ENCODE measurements at regions not wholly inside any gene's neighbourhood (a gene's known extent, or its start where the extent isn't known, plus 50 kb on each side); places are given as distances from the start of the nearest gene placed in this dataset.

DNA sequence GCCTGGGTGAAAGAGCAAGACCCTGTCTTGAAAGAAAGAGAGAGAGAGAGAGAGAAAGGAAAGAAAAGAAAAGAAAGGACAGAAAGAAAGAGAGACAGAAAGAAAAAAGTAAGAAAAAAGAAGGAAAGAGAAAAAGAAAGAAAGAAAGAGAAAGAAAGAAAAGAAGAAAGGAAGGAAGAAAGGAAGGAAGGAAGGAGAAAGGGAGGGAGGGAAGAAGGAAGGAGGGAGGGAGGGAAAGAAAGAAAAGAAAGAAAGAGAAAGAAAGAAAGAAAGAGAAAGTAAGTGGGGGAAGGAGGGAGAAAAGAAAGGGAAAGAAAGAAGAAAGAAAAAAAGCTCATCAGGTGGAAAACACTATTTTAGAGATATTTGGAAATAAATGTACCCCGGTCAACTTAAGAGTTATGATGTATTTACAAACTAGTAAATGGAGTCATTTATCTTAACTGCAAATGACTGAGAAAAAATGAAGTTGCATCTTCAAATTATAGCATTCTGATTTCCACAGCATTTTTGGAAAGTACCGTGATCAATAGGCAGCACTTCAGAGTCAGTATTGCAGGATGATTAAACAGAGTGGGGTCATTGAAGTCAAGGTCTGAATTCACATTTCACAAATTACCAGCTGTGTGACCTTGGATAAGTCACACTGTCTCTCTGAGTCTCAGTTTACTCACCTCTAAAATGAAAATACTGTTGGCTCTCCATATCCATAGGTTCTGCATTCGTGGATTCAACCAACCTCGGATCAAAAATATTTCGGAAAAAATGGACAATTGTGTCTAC, 64.1 kb upstream of the SMAD1 start:
- no peaks in the 10 kb centered on the region for H3K27me3 ChIP-seq (replicated peaks; ENCODE audit: insufficient read depth)
- no peak for TF ChIP-seq CTCF (IDR thresholded peaks at IDR 0.05)
- no peak overlapping the region for H3K27ac ChIP-seq
- DNase-seq (ENCODE audit: low spot score) (no peak), ATAC-seq (ENCODE audit: insufficient number of reproducible peaks, low FRiP score, low read depth) (no peak)
- H3K36me3 ChIP-seq: no peaks in the 10 kb centered on the region
- no peaks in the 10 kb centered on the region for H3K4me1 ChIP-seq (ENCODE audit: control insufficient read depth in 1 of 2, low read depth in 2 of 2)
- no peaks in the 10 kb centered on the region for H3K9me3 ChIP-seq
- no peak overlapping the region for H3K4me3 ChIP-seq

DNA sequence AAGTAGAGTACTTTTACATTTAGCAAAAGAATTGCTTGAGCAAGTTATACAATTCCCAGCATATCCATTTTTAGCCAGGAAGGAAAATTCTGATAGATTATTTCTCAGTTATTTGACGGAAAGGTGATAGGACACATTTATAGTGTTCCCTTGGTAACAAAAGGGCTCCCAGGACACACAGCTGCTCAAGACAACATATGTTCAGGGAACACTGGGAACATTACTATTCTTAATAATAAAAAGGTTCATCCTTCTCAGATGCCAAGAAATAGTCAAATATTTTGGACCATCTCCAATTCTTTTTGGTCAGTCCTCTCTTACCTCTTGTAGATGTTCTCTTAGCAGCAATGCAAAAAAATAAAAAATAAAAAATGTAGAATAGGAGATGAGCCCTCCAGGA, 66.8 kb upstream of the SMAD1 start:
- no peaks in the 10 kb centered on the region for H3K4me1 ChIP-seq (ENCODE audit: control insufficient read depth in 1 of 2, low read depth in 2 of 2)
- ATAC-seq (ENCODE audit: insufficient number of reproducible peaks, low FRiP score, low read depth) (no peak), DNase-seq (ENCODE audit: low spot score) (no peak)
- no peaks in the 10 kb centered on the region for H3K9me3 ChIP-seq
- H3K27me3 ChIP-seq (replicated peaks; ENCODE audit: insufficient read depth): no peaks in the 10 kb centered on the region
- no peak overlapping the region for H3K27ac ChIP-seq
- H3K36me3 ChIP-seq: no peaks in the 10 kb centered on the region
- TF ChIP-seq CTCF (IDR thresholded peaks at IDR 0.05): no peak
- no peak overlapping the region for H3K4me3 ChIP-seq

DNA sequence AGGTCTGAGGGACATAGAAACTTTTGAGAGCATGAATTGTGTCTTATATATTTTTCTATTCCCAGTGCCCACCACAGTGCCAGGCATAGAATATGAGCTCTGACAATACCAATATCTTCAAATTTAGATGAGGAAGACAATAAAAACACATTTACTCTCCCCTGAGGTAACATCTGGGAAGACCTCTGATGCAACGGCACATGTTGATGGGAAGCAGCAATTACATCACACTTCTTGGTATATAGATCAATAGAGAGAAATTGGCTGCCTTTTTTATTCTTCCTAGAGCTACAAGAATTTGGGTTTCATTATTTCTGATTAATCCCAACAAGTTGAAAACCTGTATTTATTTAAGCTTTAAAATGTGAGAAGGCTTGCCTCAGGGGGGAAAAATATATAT, 67.4 kb upstream of the SMAD1 start:
- Histone ChIP-seq H3K4me1 (ENCODE audit: control insufficient read depth in 1 of 2, low read depth in 2 of 2) (no peaks in the 10 kb centered on the region), H3K27me3 (replicated peaks; ENCODE audit: insufficient read depth) (no peaks in the 10 kb centered on the region), H3K9me3 (no peaks in the 10 kb centered on the region), H3K4me3 (no peak overlapping the region), H3K36me3 (no peaks in the 10 kb centered on the region), H3K27ac (no peak overlapping the region)
- no peak for TF ChIP-seq CTCF (IDR thresholded peaks at IDR 0.05)
- no peak for DNase-seq (ENCODE audit: low spot score)
- no peak for ATAC-seq (ENCODE audit: insufficient number of reproducible peaks, low FRiP score, low read depth)

GRCh38 chr4:145406970-145407369, 74.7 kb upstream of the SMAD1 start:
- Histone ChIP-seq H3K4me1 (ENCODE audit: control insufficient read depth in 1 of 2, low read depth in 2 of 2) (peaks cover 3 to 16% of the 10 kb centered on the region in 2 donors), H3K36me3 (no peaks in the 10 kb centered on the region), H3K9me3 (no peaks in the 10 kb centered on the region), H3K4me3 (no peak overlapping the region), H3K27ac (no peak overlapping the region), H3K27me3 (replicated peaks; ENCODE audit: insufficient read depth) (no peaks in the 10 kb centered on the region)
- DNase-seq (ENCODE audit: low spot score): no peak
- no peak for ATAC-seq (ENCODE audit: insufficient number of reproducible peaks, low FRiP score, low read depth)
- TF ChIP-seq CTCF (IDR thresholded peaks at IDR 0.05): no peak

- H3K4me3 ChIP-seq: no peak overlapping the region
- no peak for TF ChIP-seq CTCF (IDR thresholded peaks at IDR 0.05)
Observed at GRCh38 chr4:145404761-145405160, 76.9 kb upstream of the SMAD1 start.

More at GRCh38 chr4:145404761-145405160, 76.9 kb upstream of the SMAD1 start:
- peaks cover 3 to 16% of the 10 kb centered on the region in 2 donors for H3K4me1 ChIP-seq (ENCODE audit: control insufficient read depth in 1 of 2, low read depth in 2 of 2)
- H3K36me3 ChIP-seq: no peaks in the 10 kb centered on the region
- H3K27me3 ChIP-seq (replicated peaks; ENCODE audit: insufficient read depth): no peaks in the 10 kb centered on the region
- no peaks in the 10 kb centered on the region for H3K9me3 ChIP-seq
- no peak for DNase-seq (ENCODE audit: low spot score)
- no peak overlapping the region for H3K27ac ChIP-seq
- no peak for ATAC-seq (ENCODE audit: insufficient number of reproducible peaks, low FRiP score, low read depth)

Data from thoracic aorta (tissue), 2 donors.